Esophagus muscularis mucosa (tissue), 4 donors: ENCODE measurements at regions not wholly inside any gene's neighbourhood (a gene's known extent, or its start where the extent isn't known, plus 50 kb on each side); places are given as distances from the start of the nearest gene placed in this dataset.

Experiments used
- DNase-seq: peaks from one replicate; pipeline ENCODE4 v3.0.0-alpha.2; 2017; ENCODE audit errors: extremely low spot score
- H3K27ac ChIP-seq, 4 donors: fragments of 200-600 bp; sonication (generic); replicated peaks in 1 of 4; 1 replicate in 3 of 4; 2 replicates in 1 of 4; pipeline ENCODE4 v1.5.1; 2016 to 2019; ENCODE audit warnings: mild to moderate bottlenecking in 1 of 4
- H3K27me3 ChIP-seq, 4 donors: fragments of 200-600 bp; sonication (generic); one replicate each; pipeline versions ENCODE4 v1.5.1 to v1.6.0; 2016 to 2019
- H3K36me3 ChIP-seq, 4 donors: fragments of 200-600 bp; sonication (generic); one replicate each; pipeline ENCODE4 v1.5.1; 2016 to 2019
- H3K4me1 ChIP-seq, 4 donors: fragments of 200-600 bp; sonication (generic); one replicate each; pipeline ENCODE4 v1.5.1; 2016 to 2019
- H3K4me3 ChIP-seq, 4 donors: fragments of 200-600 bp; sonication (generic); 1 replicate in 2 of 4; 2 replicates in 2 of 4; pipeline ENCODE4 v1.5.1; 2016 to 2019; ENCODE audit warnings: mild to moderate bottlenecking in 4 of 4, moderate library complexity in 1 of 4
- H3K9me3 ChIP-seq, 4 donors: fragments of 200-600 bp; sonication (generic); 1 replicate in 3 of 4; 2 replicates in 1 of 4; pipeline ENCODE4 v1.5.1; 2016 to 2019
- EP300 ChIP-seq: sonication (generic); formaldehyde crosslinking; IDR thresholded peaks from one replicate; pipeline ENCODE4 v1.6.1; 2017; ENCODE audit warnings: antibody characterized with exemption
- POLR2A ChIP-seq: fragments of 450-650 bp; IDR thresholded peaks from one replicate; pipeline ENCODE4 v1.6.1; 2017; ENCODE audit warnings: antibody characterized with exemption, moderate library complexity, mild to moderate bottlenecking, low read depth
- POLR2AphosphoS5 ChIP-seq, 2 donors: sonication (generic); formaldehyde crosslinking; IDR thresholded peaks; one replicate each; pipeline ENCODE4 v1.6.1; 2017; ENCODE audit warnings: antibody characterized with exemption in 2 of 2
- WGBS: methylation state at CpG from one replicate; pipeline ENCODE4 v1.1.5; 2018; 5-methylcytosine and 5-hydroxymethylcytosine counted together
- intact Hi-C: fragments of 100-400 bp; cut with DNase I; formaldehyde crosslinking; loops from one replicate; pipeline ENCODE4 v1.15.1; 2023
- TF ChIP-seq, protein P1 (sequence below), 3 experiments: fragments of 200-600 bp in 2 of 3; fragments of 450-650 bp in 1 of 3; sonication (generic) in 2 of 3; IDR thresholded peaks; one replicate each; pipeline ENCODE4 v1.5.1; 2017 to 2019; ENCODE audit warnings: antibody characterized with exemption in 3 of 3, mild to moderate bottlenecking in 2 of 3, moderate library complexity in 1 of 3

GRCh38 chr6:92545861-92546260 lies 873.5 kb downstream of the EPHA7 start:
- TF ChIP-seq POLR2AphosphoS5 (IDR thresholded peaks at IDR 0.05) (no peak), POLR2A (no peak), EP300 (no peak)
- TF ChIP-seq, protein P1, sequence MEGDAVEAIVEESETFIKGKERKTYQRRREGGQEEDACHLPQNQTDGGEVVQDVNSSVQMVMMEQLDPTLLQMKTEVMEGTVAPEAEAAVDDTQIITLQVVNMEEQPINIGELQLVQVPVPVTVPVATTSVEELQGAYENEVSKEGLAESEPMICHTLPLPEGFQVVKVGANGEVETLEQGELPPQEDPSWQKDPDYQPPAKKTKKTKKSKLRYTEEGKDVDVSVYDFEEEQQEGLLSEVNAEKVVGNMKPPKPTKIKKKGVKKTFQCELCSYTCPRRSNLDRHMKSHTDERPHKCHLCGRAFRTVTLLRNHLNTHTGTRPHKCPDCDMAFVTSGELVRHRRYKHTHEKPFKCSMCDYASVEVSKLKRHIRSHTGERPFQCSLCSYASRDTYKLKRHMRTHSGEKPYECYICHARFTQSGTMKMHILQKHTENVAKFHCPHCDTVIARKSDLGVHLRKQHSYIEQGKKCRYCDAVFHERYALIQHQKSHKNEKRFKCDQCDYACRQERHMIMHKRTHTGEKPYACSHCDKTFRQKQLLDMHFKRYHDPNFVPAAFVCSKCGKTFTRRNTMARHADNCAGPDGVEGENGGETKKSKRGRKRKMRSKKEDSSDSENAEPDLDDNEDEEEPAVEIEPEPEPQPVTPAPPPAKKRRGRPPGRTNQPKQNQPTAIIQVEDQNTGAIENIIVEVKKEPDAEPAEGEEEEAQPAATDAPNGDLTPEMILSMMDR (IDR thresholded peaks at IDR 0.05) = no peak
- 57% methylated on average over 1 of the region's 1 CpG for WGBS
- intact Hi-C loops = no loop called here
- Histone ChIP-seq H3K27me3 (no peaks in the 10 kb centered on the region), H3K4me3 (no peak overlapping the region), H3K27ac (no peak overlapping the region), H3K4me1 (no peaks in the 10 kb centered on the region), H3K36me3 (no peaks in the 10 kb centered on the region), H3K9me3 (no peaks in the 10 kb centered on the region)
- DNase-seq = no peak

DNA sequence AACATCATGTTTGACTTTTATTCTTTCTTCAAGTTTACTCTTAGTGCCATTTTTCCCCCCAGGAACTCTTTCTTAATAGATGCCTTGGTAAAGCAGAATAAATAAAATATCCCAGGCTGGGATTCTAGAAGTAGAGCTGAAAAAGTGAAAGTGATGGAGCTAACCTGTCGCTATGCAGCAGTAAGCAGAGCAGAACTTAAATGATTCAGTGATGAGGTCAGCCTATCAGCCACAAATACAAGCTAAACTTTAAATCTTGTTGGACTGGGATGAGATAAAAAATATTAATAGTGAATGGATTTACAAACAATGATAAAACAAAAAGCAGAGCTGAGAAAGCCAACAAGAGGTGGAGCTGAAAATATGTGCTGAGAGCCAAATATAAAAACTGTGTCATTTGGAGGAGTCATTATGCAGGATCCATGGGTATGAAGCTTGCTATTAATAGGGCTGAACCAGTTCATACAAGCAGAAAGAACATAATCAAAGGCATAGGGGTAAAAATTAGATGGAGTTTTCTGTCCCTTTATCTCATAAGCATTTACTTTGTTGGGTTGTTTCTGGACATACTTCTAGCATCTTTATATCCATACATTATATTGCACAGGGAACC lies 877.8 kb downstream of the EPHA7 start:
- intact Hi-C loops = no loop called here
- H3K4me1 ChIP-seq = no peaks in the 10 kb centered on the region
- no peak for DNase-seq

DNA sequence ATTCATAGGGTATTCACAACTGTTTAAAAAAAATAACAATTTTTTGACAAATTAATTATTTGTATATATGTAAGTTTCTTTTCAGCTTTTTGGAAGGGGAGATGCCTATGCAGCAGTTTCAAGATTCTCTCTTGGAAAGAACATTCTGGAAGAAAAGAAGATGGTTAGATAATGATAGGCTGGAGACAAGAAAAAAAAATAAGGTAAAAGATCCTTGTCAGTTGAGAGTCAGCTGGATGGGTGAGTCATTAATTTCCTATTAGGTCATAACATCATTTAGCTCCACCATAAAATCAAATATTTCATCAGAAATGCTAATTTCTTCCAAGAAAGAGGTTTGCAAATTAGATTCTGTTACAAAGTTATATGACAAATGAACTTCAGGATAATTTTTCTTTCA lies 880.4 kb downstream of the EPHA7 start:
- no peak for TF ChIP-seq EP300
- TF ChIP-seq, protein P1 (IDR thresholded peaks at IDR 0.05) = no peak
- TF ChIP-seq POLR2A = no peak
- no peak for TF ChIP-seq POLR2AphosphoS5 (IDR thresholded peaks at IDR 0.05)
- no peaks in the 10 kb centered on the region for H3K36me3 ChIP-seq
- no peaks in the 10 kb centered on the region for H3K27me3 ChIP-seq
- intact Hi-C loops = no loop called here
- H3K4me3 ChIP-seq = no peak overlapping the region
- no peaks in the 10 kb centered on the region for H3K4me1 ChIP-seq
- no peak overlapping the region for H3K27ac ChIP-seq
- no peaks in the 10 kb centered on the region for H3K9me3 ChIP-seq
- no peak for DNase-seq

More for the DNA sequence above, 877.8 kb downstream of the EPHA7 start:
- no peak overlapping the region for H3K4me3 ChIP-seq
- H3K9me3 ChIP-seq = no peaks in the 10 kb centered on the region
- no peak overlapping the region for H3K27ac ChIP-seq
- WGBS = 56% methylated on average over 1 of the region's 1 CpG
- TF ChIP-seq EP300 (no peak), POLR2AphosphoS5 (IDR thresholded peaks at IDR 0.05) (no peak), POLR2A (no peak)
- TF ChIP-seq, protein P1 (IDR thresholded peaks at IDR 0.05) = no peak
- H3K27me3 ChIP-seq = no peaks in the 10 kb centered on the region
- H3K36me3 ChIP-seq = no peaks in the 10 kb centered on the region

DNA sequence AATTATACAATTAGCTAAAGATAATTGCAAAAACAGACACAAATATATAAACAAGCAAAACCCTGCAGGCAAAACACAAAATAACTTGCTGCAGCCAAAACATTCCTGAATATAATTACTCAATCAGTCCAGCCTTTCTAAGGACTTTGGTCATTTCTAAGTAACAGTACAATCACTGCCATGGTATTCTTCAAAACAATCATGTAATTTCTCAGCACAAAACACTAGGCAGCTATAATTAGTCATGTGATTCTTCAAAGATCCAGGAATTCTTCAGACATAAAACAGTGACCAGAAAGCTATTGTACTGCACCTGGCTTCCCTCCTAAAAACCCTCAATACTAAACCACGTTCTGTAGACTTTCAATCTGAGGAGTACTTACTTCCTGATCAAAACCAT lies 881.1 kb downstream of the EPHA7 start:
- no peak for DNase-seq
- intact Hi-C loops = no loop called here
- TF ChIP-seq EP300 = no peak
- TF ChIP-seq, protein P1 (IDR thresholded peaks at IDR 0.05) = no peak
- TF ChIP-seq POLR2AphosphoS5 (IDR thresholded peaks at IDR 0.05) = no peak
- TF ChIP-seq POLR2A = no peak
- no peaks in the 10 kb centered on the region for H3K36me3 ChIP-seq
- H3K4me1 ChIP-seq = no peaks in the 10 kb centered on the region
- 0% methylated on average over 1 of the region's 1 CpG for WGBS
- no peak overlapping the region for H3K4me3 ChIP-seq
- H3K9me3 ChIP-seq = no peaks in the 10 kb centered on the region
- H3K27ac ChIP-seq = no peak overlapping the region
- H3K27me3 ChIP-seq = no peaks in the 10 kb centered on the region

DNA sequence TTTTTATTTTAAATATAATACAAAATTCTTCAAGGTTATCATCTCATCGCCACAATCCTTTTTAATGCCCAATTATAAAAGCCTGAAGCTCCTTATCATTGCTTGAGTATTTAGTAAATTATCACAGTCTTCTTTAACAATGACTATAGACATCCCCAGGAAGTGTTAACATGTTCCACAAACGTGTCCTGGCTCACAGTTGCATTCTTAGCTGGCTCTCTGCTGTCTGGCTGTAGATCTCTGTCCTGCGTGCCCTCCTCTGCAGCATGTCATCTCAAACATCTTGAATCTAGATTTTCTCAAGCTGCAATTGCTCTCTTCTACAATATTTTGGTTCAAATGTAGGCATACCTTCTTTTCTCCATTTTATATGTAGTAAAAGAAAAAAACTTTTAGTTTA lies 885.2 kb downstream of the EPHA7 start:
- TF ChIP-seq EP300 = no peak
- TF ChIP-seq, protein P1 (IDR thresholded peaks at IDR 0.05) = no peak
- no peak for TF ChIP-seq POLR2A
- TF ChIP-seq POLR2AphosphoS5 (IDR thresholded peaks at IDR 0.05) = no peak
- Histone ChIP-seq H3K9me3 (no peaks in the 10 kb centered on the region), H3K27ac (no peak overlapping the region), H3K4me1 (no peaks in the 10 kb centered on the region), H3K27me3 (no peaks in the 10 kb centered on the region), H3K4me3 (no peak overlapping the region), H3K36me3 (no peaks in the 10 kb centered on the region)
- DNase-seq = no peak
- intact Hi-C loops = no loop called here
- WGBS = 52% methylated on average over 3 of the region's 3 CpGs
